Hematopoietic multipotent progenitor cell treated with erythropoietin and hydrocortisone succinate and interleukin-3 and kit ligand, for 17 days (in vitro differentiated cells): ENCODE measurements at regions not wholly inside any gene's neighbourhood (a gene's known extent, or its start where the extent isn't known, plus 50 kb on each side); places are given as distances from the start of the nearest gene placed in this dataset.

Experiments
- DNase-seq: peaks from one replicate; pipeline ENCODE4 v3.0.0-alpha.2; 2015; ENCODE audit warnings: low spot score

DNA sequence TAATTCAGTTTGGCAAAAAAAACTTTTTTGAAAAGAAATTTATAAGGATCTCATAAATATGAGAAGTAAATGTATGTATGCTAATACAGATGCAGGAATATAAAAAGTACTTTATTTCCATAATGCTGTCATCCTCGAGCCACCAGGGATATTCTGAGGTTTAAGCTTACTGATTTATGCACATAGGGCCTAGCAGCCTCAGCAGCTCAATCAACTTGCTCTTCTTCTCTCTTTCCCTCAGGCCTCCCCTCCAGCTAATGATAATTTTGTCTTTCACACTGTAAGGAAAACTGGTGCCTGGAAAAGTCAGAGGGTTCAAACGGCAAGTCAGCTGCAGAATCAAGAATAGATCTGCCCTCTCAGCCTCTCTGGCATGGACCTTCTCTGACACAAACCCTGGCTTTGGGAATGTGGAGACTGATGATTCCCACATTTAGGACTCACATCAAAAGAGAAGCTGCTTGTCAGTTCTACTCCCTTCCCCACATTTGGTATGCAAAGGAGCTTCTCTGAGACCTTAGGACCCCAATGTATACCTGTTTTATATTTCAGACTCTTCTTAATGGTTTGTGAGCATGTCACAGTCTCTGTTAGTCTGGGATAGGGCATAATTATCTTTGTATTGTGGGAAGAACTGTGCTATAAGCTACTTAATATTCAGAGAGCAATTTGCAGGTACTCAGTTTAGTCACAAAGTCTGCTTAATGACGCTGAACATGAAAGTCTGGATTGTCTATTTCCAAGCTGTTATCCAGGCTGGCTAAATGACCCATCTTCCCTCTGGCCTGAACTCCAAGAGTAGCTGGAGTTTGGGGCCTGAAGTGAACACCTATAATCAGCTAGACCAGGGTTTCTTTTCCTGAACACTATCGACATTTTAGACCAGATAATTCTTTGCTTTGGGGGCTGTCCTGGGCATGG lies 52.1 kb upstream of the DIPK1A start:
- DNase-seq, result no peak

DNA sequence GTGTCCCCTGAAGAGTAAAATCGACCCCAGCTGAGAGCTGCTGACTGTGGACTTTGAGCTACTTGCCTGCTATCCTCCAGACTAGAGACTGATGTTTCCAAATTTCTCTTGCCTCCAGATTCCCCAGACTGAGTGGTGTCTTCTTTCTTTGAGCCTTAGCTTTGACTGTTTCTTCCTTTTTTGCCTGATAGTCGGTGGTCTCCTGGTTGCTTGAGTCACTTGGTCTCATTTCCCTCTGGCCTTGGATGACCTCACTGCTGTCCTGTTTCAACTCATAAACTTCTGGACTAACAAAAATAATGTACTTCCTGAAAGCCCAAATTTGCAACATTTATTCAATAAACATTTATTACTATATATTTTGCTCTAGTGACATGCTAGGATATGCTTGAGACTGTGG lies 52.9 kb upstream of the DIPK1A start:
- no peak for DNase-seq

DNA sequence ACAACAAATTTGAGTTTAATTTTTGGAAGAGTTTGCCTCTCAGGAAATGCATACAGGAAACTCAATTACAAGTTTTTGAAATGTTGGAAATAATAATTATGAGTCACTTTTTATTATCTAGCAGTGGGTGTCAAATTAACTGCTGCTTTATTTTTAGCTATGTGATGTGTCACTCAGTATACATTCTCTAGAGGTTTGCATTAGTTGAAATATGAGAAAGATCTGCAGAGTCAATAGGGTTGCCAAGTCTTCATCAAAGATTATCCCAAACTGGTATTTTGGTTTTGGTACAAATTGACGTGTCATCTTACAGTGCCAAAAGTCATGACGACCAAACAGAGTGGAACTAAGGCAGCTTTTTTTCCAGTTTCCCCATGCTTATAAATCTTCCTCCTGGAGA lies 54.3 kb upstream of the DIPK1A start:
- no peak for DNase-seq

DNA sequence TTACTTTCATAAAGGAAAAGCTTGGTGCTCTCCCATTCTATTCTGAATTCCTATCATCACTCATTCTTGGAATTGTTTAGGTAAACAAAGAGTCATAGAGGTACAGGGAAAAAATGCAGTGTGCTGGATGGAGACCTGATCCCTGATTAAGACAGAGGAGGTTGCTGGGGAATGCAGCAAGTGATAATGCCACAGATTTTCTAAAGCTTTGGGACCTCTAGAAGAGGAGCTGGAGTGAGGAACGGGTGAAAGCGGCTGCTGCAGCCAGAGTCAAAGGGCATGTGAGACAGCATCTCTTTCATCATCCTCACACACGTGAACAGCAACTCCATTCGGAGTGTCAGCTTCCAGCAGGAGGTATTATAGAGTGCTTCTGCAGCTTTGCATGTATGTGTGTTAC lies 54.9 kb upstream of the DIPK1A start:
- DNase-seq, result no peak

DNA sequence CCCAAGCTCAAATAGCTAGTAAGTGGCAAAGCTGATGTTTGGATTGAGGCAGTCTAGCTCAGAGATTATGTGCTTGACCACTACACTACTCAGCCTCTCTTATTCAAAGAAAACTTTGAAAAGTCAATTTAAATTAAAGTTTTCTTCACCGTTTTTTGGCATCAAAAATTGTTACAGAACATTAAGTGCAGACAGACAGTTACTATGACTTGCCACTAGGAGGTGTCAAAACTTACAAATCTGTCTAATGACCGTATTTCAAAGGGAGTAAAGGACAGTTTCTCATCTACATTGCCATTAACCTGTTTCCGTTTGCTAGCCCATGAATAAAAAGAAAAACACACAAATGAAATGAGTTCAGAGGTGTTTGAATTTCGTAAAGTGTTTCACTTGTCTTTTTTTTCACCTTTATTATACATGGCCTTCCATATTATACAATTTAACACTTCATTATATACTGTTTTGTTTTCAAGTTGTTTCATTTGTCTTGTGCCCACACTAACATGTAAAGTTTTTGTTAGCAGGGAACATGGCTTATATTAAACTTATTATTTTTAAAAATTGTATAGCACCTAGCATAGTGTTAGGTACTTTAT lies 57.4 kb upstream of the MTF2 start:
- DNase-seq, result peak; percentile 62

DNA sequence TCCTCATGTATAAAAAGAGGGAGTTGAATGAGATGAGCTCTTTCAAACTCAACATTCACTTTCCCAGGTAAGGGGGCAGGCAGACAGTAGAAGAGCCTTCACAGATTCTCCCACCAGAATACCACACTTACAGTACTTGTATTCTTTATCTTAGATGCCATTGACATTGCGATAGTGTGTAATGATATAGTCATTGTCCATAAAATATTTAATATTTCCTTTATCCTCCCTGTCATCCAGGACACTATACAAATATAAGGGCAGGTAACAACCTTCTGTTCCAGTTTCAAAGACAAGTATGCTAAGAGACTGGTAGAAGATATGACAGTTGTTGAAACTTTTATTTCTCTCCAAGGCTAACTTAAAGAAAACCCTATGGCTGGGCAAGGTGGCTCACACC lies 56.5 kb upstream of the MTF2 start:
- no peak for DNase-seq

DNA sequence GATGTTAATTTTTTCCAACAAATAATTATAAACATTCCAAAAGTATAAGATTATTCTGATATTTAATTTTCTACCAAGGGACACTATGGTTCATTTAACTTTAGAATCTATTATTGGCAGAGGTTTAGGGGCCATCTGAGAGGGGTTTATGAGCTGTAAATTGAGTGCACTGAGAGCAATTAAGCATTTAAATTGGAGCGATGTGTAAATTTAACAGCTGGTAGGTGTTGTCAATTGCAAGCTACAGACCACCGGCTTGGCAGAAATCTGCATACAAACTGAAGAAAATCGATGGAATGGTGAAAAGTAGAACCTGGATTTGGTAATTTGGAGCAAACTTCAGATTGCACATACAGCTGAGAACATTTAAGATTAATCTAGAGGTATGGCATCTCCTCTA lies 55.8 kb upstream of the MTF2 start:
- no peak for DNase-seq

DNA sequence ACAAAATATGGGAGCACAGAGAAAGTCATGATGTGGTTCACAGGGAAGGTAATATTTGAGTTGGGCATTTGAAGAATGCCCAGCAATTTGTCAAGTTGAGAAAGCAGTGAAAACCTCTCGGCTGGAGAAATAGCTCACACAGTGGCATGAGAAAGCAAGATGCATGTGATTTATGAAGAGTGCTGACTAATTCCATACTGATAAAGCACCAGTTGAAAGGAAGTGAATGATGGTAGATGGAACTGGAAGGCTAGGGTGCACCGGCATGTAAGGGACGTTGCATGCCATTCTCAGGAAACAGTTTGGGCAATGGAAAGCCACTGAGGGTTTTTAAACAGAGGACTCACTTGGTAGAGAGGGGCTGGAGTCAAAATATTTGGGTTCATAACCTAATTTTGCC lies 53.5 kb upstream of the MTF2 start:
- peak; percentile 7 for DNase-seq

DNA sequence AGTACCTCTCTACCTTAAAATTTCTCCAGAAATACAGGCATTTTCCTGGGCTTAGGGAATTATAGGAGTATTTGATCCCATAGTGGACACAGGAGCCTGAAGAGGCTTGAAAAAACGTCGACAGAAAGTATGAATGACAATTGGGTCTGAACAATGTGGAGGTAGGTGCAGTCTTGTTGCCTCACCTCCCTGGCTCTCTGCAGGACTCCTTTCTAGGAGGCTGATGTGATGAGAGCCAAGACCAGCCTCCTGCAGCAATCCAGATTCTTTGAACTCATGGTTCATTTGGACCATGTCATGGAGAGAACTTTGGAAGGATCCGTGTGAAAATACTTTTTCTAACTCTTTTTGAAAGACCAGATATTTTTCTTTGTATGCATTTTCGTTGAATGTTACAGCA lies 50.5 kb upstream of the MTF2 start:
- no peak for DNase-seq
